ENCODE measurements at regions not wholly inside any gene's neighbourhood (a gene's known extent, or its start where the extent isn't known, plus 50 kb on each side); places are given as distances from the start of the nearest gene placed in this dataset.

- TF ChIP-seq, protein P1, sequence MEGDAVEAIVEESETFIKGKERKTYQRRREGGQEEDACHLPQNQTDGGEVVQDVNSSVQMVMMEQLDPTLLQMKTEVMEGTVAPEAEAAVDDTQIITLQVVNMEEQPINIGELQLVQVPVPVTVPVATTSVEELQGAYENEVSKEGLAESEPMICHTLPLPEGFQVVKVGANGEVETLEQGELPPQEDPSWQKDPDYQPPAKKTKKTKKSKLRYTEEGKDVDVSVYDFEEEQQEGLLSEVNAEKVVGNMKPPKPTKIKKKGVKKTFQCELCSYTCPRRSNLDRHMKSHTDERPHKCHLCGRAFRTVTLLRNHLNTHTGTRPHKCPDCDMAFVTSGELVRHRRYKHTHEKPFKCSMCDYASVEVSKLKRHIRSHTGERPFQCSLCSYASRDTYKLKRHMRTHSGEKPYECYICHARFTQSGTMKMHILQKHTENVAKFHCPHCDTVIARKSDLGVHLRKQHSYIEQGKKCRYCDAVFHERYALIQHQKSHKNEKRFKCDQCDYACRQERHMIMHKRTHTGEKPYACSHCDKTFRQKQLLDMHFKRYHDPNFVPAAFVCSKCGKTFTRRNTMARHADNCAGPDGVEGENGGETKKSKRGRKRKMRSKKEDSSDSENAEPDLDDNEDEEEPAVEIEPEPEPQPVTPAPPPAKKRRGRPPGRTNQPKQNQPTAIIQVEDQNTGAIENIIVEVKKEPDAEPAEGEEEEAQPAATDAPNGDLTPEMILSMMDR (conservative IDR thresholded peaks at IDR 0.05 in 1 of 2, IDR thresholded peaks at IDR 0.05 in 1 of 2; ENCODE audit: low read depth in 1 of 2, low read length in 2 of 2): no peak
- TF ChIP-seq EZH2 (IDR thresholded peaks at IDR 0.05; ENCODE audit: low read length, missing control alignments): no peak
- H3K9ac ChIP-seq (ENCODE audit: insufficient read depth, low read length): no peak overlapping the region
- H3K4me1 ChIP-seq (ENCODE audit: control insufficient read depth, extremely low read depth, insufficient read depth, low read length): no peaks in the 10 kb centered on the region
- H2AFZ ChIP-seq (ENCODE audit: low read length): no peak overlapping the region
- no peaks in the 10 kb centered on the region for H4K20me1 ChIP-seq (ENCODE audit: control insufficient read depth, extremely low read depth, insufficient read depth, low read length)
- H3K27ac ChIP-seq (ENCODE audit: insufficient read depth, low read length): no peak overlapping the region
- no peak overlapping the region for H3K4me2 ChIP-seq (ENCODE audit: extremely low read depth, insufficient read depth, low read length)
- H3K79me2 ChIP-seq (ENCODE audit: control insufficient read depth, insufficient read depth, low read length): no peaks in the 10 kb centered on the region
- H3K36me3 ChIP-seq (ENCODE audit: control insufficient read depth, insufficient read depth, low read length): no peaks in the 10 kb centered on the region
- no peak overlapping the region for H3K4me3 ChIP-seq (replicated peaks in 1 of 4; ENCODE audit: control extremely low read depth in 1 of 4, insufficient read depth in 1 of 4, low read depth in 3 of 4, low read length in 4 of 4)
- no peak for DNase-seq (ENCODE audit: low read depth in 2 of 2)
- H3K27me3 ChIP-seq (ENCODE audit: control insufficient read depth, insufficient read depth, low read length): no peaks in the 10 kb centered on the region
- no peaks in the 10 kb centered on the region for H3K9me3 ChIP-seq (ENCODE audit: control insufficient read depth, insufficient read depth, low read depth, low read length)
Measured at GRCh38 chr4:124579896-124580295, 132.6 kb downstream of the ANKRD50 start.

DNA sequence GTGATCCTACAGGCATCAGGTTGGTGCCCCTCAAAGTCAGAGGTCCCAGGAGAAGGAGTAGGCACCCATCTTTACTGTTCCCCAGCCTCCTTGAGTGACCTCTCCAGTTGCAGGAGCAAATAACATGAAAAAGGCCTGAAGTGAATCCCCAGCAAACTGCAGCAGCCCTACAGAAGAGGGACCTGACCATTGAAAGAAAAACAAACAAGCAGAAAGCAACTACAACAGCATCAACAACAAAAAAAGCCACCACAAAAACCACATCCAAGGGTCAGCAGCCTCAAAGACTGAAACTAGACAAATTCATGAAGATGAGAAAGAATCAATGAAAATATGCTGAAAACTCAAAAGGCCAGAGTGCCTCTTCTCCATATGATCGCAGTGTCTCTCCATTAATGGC lies 128.7 kb downstream of the ANKRD50 start:
- no peak overlapping the region for H3K4me2 ChIP-seq (ENCODE audit: extremely low read depth, insufficient read depth, low read length)
- no peaks in the 10 kb centered on the region for H3K4me1 ChIP-seq (ENCODE audit: control insufficient read depth, extremely low read depth, insufficient read depth, low read length)
- H3K4me3 ChIP-seq (replicated peaks in 1 of 4; ENCODE audit: control extremely low read depth in 1 of 4, insufficient read depth in 1 of 4, low read depth in 3 of 4, low read length in 4 of 4): no peak overlapping the region
- H2AFZ ChIP-seq (ENCODE audit: low read length): no peak overlapping the region
- H3K36me3 ChIP-seq (ENCODE audit: control insufficient read depth, insufficient read depth, low read length): no peaks in the 10 kb centered on the region
- no peaks in the 10 kb centered on the region for H3K79me2 ChIP-seq (ENCODE audit: control insufficient read depth, insufficient read depth, low read length)
- H3K27ac ChIP-seq (ENCODE audit: insufficient read depth, low read length): no peak overlapping the region
- no peaks in the 10 kb centered on the region for H3K9me3 ChIP-seq (ENCODE audit: control insufficient read depth, insufficient read depth, low read depth, low read length)
- no peak overlapping the region for H3K9ac ChIP-seq (ENCODE audit: insufficient read depth, low read length)
- no peaks in the 10 kb centered on the region for H4K20me1 ChIP-seq (ENCODE audit: control insufficient read depth, extremely low read depth, insufficient read depth, low read length)
- no peaks in the 10 kb centered on the region for H3K27me3 ChIP-seq (ENCODE audit: control insufficient read depth, insufficient read depth, low read length)
- DNase-seq (ENCODE audit: low read depth in 2 of 2): no peak
- TF ChIP-seq EZH2 (IDR thresholded peaks at IDR 0.05; ENCODE audit: low read length, missing control alignments): no peak
- TF ChIP-seq, protein P1 (conservative IDR thresholded peaks at IDR 0.05 in 1 of 2, IDR thresholded peaks at IDR 0.05 in 1 of 2; ENCODE audit: low read depth in 1 of 2, low read length in 2 of 2): no peak

GRCh38 chr4:124589786-124590185 lies 122.7 kb downstream of the ANKRD50 start:
- no peak overlapping the region for H2AFZ ChIP-seq (ENCODE audit: low read length)
- TF ChIP-seq, protein P1 (conservative IDR thresholded peaks at IDR 0.05 in 1 of 2, IDR thresholded peaks at IDR 0.05 in 1 of 2; ENCODE audit: low read depth in 1 of 2, low read length in 2 of 2): no peak
- no peak for TF ChIP-seq EZH2 (IDR thresholded peaks at IDR 0.05; ENCODE audit: low read length, missing control alignments)
- no peak overlapping the region for H3K27ac ChIP-seq (ENCODE audit: insufficient read depth, low read length)
- no peak overlapping the region for H3K9ac ChIP-seq (ENCODE audit: insufficient read depth, low read length)
- no peak overlapping the region for H3K4me3 ChIP-seq (replicated peaks in 1 of 4; ENCODE audit: control extremely low read depth in 1 of 4, insufficient read depth in 1 of 4, low read depth in 3 of 4, low read length in 4 of 4)
- H3K9me3 ChIP-seq (ENCODE audit: control insufficient read depth, insufficient read depth, low read depth, low read length): no peaks in the 10 kb centered on the region
- no peak for DNase-seq (ENCODE audit: low read depth in 2 of 2)
- H3K36me3 ChIP-seq (ENCODE audit: control insufficient read depth, insufficient read depth, low read length): no peaks in the 10 kb centered on the region
- no peak overlapping the region for H3K4me2 ChIP-seq (ENCODE audit: extremely low read depth, insufficient read depth, low read length)
- no peaks in the 10 kb centered on the region for H3K27me3 ChIP-seq (ENCODE audit: control insufficient read depth, insufficient read depth, low read length)
- H4K20me1 ChIP-seq (ENCODE audit: control insufficient read depth, extremely low read depth, insufficient read depth, low read length): no peaks in the 10 kb centered on the region
- no peaks in the 10 kb centered on the region for H3K4me1 ChIP-seq (ENCODE audit: control insufficient read depth, extremely low read depth, insufficient read depth, low read length)
- no peaks in the 10 kb centered on the region for H3K79me2 ChIP-seq (ENCODE audit: control insufficient read depth, insufficient read depth, low read length)

Data from fibroblast of lung (primary cell).